ENCODE measurements at regions not wholly inside any gene's neighbourhood (a gene's known extent, or its start where the extent isn't known, plus 50 kb on each side); places are given as distances from the start of the nearest gene placed in this dataset.

DNA sequence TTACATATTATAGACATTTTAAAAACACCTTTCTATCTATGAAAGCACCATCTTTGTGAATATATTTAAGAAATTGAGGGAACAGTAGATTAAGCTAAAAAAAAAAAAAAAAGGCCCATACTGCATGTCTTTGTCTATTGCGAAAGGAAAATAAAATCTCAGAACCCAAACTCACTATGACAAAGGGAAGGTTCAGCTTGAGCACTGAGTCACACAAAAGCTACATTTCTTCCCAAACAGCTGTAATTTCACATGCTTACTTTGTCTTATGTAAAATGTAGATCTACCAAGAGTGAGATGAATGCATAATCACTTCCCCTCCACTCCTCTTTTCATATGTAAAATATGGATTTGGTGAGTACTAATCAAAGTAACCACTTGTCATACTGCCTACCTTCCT, 640.1 kb upstream of the KLF12 start:
- Histone ChIP-seq H3K27ac (ENCODE audit: low read length) (no peak overlapping the region), H3K9me3 (ENCODE audit: control insufficient read depth in 1 of 2, low read length in 2 of 2) (no peaks in the 10 kb centered on the region), H3K27me3 (ENCODE audit: low read depth, low read length) (no peaks in the 10 kb centered on the region), H3K4me3 (ENCODE audit: low read depth in 1 of 2, low read length in 2 of 2) (no peak overlapping the region), H3K4me1 (ENCODE audit: control insufficient read depth in 1 of 2, insufficient read depth in 2 of 2, low read length in 2 of 2) (no peaks in the 10 kb centered on the region), H3K36me3 (ENCODE audit: control insufficient read depth in 1 of 2, insufficient read depth in 2 of 2, low read length in 2 of 2) (no peaks in the 10 kb centered on the region)

DNA sequence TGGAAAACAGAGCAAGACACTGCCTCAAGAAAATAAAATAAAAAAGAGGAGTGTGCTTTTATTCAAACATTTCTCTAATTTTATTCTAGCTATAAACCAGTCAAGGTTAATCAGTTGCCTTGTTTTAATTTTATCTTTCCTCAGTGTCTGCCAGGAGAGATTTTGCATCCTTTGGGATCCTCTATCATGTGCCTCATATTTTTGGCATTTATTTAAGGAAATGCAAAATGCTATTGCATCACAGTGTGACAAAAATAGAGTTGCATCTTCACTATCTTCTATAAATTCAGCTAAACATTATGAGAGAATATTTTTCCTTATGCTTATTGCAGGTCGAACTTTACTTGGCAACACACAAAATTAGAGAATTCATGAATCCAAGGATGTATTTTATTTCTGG, 639.0 kb upstream of the KLF12 start:
- H3K27me3 ChIP-seq (ENCODE audit: low read depth, low read length) = no peaks in the 10 kb centered on the region
- H3K36me3 ChIP-seq (ENCODE audit: control insufficient read depth in 1 of 2, insufficient read depth in 2 of 2, low read length in 2 of 2) = no peaks in the 10 kb centered on the region
- no peaks in the 10 kb centered on the region for H3K4me1 ChIP-seq (ENCODE audit: control insufficient read depth in 1 of 2, insufficient read depth in 2 of 2, low read length in 2 of 2)
- no peak overlapping the region for H3K4me3 ChIP-seq (ENCODE audit: low read depth in 1 of 2, low read length in 2 of 2)
- no peaks in the 10 kb centered on the region for H3K9me3 ChIP-seq (ENCODE audit: control insufficient read depth in 1 of 2, low read length in 2 of 2)
- H3K27ac ChIP-seq (ENCODE audit: low read length) = no peak overlapping the region

DNA sequence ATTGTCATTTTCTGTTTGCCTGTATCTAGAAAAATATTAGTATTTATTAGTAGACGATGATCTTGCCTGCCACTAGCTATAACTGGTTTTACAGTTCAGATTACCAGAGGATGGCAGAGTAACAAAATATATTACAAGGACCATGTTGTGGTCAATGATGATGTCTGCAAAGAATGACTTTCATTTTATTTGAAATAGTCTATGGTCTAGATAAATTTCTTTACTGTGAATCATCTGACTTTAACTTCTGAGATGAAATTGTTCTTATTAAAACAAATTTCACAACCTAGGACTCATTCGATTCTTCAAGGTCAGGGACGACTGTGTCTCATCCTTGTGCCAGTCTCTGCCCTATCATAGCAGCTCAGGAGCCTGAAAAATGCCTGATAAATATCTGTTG, 637.8 kb upstream of the KLF12 start:
- Histone ChIP-seq H3K27ac (ENCODE audit: low read length) (no peak overlapping the region), H3K9me3 (ENCODE audit: control insufficient read depth in 1 of 2, low read length in 2 of 2) (no peaks in the 10 kb centered on the region), H3K4me1 (ENCODE audit: control insufficient read depth in 1 of 2, insufficient read depth in 2 of 2, low read length in 2 of 2) (no peaks in the 10 kb centered on the region)

DNA sequence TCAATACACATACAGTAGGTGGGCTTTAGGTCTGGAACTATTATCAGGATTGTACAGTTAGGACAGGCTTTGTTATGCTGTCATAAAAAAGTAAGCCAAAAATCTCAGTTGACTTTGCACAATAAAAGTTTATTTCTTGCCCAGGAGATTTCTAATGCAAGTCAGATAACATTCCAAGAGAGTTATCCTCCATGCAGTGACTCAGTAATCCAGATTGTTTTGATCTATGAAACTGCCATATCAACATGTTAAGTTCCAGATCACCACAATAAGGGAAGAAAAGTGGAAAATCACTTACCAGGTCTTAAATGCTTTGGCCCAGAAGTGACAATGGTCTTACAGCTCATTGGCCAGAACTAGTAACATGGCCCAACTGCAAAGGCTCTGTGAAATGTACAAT, 636.2 kb upstream of the KLF12 start:
- Histone ChIP-seq H3K27me3 (ENCODE audit: low read depth, low read length) (no peaks in the 10 kb centered on the region), H3K4me1 (ENCODE audit: control insufficient read depth in 1 of 2, insufficient read depth in 2 of 2, low read length in 2 of 2) (no peaks in the 10 kb centered on the region), H3K36me3 (ENCODE audit: control insufficient read depth in 1 of 2, insufficient read depth in 2 of 2, low read length in 2 of 2) (no peaks in the 10 kb centered on the region), H3K9me3 (ENCODE audit: control insufficient read depth in 1 of 2, low read length in 2 of 2) (no peaks in the 10 kb centered on the region), H3K27ac (ENCODE audit: low read length) (no peak overlapping the region), H3K4me3 (ENCODE audit: low read depth in 1 of 2, low read length in 2 of 2) (no peak overlapping the region)

More for the DNA sequence above, 637.8 kb upstream of the KLF12 start:
- H3K4me3 ChIP-seq (ENCODE audit: low read depth in 1 of 2, low read length in 2 of 2) = no peak overlapping the region
- no peaks in the 10 kb centered on the region for H3K36me3 ChIP-seq (ENCODE audit: control insufficient read depth in 1 of 2, insufficient read depth in 2 of 2, low read length in 2 of 2)
- no peaks in the 10 kb centered on the region for H3K27me3 ChIP-seq (ENCODE audit: low read depth, low read length)

DNA sequence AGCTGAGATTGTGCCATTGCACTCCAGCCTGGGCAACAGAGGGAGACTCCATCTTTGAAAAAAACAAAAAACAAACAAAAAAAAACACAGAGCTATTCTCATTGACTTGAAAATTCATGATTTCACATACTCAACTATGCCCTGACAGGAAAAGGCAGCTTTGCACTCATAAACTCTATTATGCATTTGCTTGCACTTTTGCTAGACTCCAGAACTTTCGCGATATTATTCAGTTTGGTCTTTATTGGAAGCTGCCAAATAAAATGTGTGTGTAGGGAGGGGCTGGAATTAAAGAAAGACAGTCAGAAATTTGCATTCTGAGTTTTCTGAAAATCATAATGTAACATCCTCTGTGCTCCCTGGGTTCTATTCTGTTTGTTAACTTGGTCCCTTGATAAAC, 635.1 kb upstream of the KLF12 start:
- H3K9me3 ChIP-seq (ENCODE audit: control insufficient read depth in 1 of 2, low read length in 2 of 2) = no peaks in the 10 kb centered on the region
- H3K36me3 ChIP-seq (ENCODE audit: control insufficient read depth in 1 of 2, insufficient read depth in 2 of 2, low read length in 2 of 2) = no peaks in the 10 kb centered on the region
- H3K27ac ChIP-seq (ENCODE audit: low read length) = no peak overlapping the region
- no peak overlapping the region for H3K4me3 ChIP-seq (ENCODE audit: low read depth in 1 of 2, low read length in 2 of 2)
- H3K27me3 ChIP-seq (ENCODE audit: low read depth, low read length) = no peaks in the 10 kb centered on the region
- no peaks in the 10 kb centered on the region for H3K4me1 ChIP-seq (ENCODE audit: control insufficient read depth in 1 of 2, insufficient read depth in 2 of 2, low read length in 2 of 2)

DNA sequence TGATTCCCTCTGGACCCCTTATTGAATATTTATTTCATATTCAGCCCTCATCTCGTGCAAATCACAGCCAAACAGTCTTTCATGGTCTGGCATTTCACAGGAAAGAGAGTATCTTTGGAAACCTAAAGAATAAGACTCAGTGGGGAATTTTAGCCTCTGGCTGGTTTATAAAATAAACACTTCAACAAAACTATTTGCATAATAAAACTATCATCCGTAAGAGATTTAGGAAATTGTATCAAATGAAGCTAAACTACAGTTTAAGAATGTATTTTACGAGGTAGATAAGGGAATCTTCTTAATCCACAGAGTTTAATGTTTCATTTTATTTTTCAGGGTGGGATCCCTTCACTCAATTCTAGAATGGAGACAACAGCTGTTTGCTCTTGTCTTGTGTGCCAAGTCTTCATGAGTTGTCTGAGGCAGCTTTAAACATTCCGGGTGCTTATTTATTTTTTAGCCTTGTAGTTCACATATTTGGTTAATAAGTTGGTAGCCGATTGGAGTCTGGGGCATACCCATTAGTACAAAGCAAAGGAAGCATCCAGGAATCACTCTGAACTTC, 634.4 kb upstream of the KLF12 start:
- Histone ChIP-seq H3K9me3 (ENCODE audit: control insufficient read depth in 1 of 2, low read length in 2 of 2) (no peaks in the 10 kb centered on the region), H3K27me3 (ENCODE audit: low read depth, low read length) (no peaks in the 10 kb centered on the region), H3K4me3 (ENCODE audit: low read depth in 1 of 2, low read length in 2 of 2) (no peak overlapping the region), H3K36me3 (ENCODE audit: control insufficient read depth in 1 of 2, insufficient read depth in 2 of 2, low read length in 2 of 2) (no peaks in the 10 kb centered on the region), H3K4me1 (ENCODE audit: control insufficient read depth in 1 of 2, insufficient read depth in 2 of 2, low read length in 2 of 2) (no peaks in the 10 kb centered on the region), H3K27ac (ENCODE audit: low read length) (no peak overlapping the region)

DNA sequence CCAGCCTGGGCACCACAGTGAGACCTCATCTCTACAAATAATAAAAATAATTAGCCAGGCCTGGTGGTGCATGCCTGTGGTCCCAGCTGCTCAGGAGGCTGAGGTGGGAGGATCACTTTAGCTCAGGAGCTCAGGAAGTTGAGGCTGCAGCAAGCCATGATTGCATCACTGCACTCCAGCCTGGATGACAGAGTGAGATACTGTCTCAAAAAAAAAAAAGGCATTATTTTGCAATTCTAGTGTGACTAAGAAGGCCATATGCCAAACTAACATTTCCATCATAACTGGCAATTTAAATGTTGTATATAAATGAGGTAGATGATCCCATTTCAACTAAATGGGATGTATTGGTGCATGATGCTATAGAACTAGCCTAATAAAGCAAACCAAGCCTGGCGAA, 632.8 kb upstream of the KLF12 start:
- Histone ChIP-seq H3K27ac (ENCODE audit: low read length) (no peak overlapping the region), H3K4me3 (ENCODE audit: low read depth in 1 of 2, low read length in 2 of 2) (no peak overlapping the region), H3K27me3 (ENCODE audit: low read depth, low read length) (no peaks in the 10 kb centered on the region), H3K9me3 (ENCODE audit: control insufficient read depth in 1 of 2, low read length in 2 of 2) (no peaks in the 10 kb centered on the region), H3K36me3 (ENCODE audit: control insufficient read depth in 1 of 2, insufficient read depth in 2 of 2, low read length in 2 of 2) (no peaks in the 10 kb centered on the region), H3K4me1 (ENCODE audit: control insufficient read depth in 1 of 2, insufficient read depth in 2 of 2, low read length in 2 of 2) (no peaks in the 10 kb centered on the region)

DNA sequence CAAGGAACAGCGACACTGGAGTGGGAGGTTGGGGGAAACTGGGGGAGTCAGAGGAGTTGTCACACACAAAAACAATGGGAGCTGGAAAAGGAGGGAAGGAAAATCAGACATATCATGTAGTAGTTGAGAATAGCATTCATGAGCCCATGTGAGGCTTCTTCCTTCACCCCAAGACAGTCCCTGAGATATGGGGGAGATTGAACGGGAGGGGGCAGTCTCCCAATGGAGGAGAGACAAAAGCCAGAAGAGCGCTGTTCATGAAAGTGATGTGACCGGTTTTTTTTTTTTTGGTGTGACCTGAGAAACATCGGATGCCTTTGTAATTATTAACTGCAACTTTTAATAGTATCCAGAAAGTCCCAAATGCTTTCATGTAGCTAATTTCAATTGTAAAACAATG, 631.8 kb upstream of the KLF12 start:
- H3K9me3 ChIP-seq (ENCODE audit: control insufficient read depth in 1 of 2, low read length in 2 of 2) = no peaks in the 10 kb centered on the region
- no peaks in the 10 kb centered on the region for H3K27me3 ChIP-seq (ENCODE audit: low read depth, low read length)
- no peak overlapping the region for H3K27ac ChIP-seq (ENCODE audit: low read length)
- H3K36me3 ChIP-seq (ENCODE audit: control insufficient read depth in 1 of 2, insufficient read depth in 2 of 2, low read length in 2 of 2) = no peaks in the 10 kb centered on the region
- H3K4me1 ChIP-seq (ENCODE audit: control insufficient read depth in 1 of 2, insufficient read depth in 2 of 2, low read length in 2 of 2) = peaks cover 0 to 5% of the 10 kb centered on the region in 2 donors
- no peak overlapping the region for H3K4me3 ChIP-seq (ENCODE audit: low read depth in 1 of 2, low read length in 2 of 2)

DNA sequence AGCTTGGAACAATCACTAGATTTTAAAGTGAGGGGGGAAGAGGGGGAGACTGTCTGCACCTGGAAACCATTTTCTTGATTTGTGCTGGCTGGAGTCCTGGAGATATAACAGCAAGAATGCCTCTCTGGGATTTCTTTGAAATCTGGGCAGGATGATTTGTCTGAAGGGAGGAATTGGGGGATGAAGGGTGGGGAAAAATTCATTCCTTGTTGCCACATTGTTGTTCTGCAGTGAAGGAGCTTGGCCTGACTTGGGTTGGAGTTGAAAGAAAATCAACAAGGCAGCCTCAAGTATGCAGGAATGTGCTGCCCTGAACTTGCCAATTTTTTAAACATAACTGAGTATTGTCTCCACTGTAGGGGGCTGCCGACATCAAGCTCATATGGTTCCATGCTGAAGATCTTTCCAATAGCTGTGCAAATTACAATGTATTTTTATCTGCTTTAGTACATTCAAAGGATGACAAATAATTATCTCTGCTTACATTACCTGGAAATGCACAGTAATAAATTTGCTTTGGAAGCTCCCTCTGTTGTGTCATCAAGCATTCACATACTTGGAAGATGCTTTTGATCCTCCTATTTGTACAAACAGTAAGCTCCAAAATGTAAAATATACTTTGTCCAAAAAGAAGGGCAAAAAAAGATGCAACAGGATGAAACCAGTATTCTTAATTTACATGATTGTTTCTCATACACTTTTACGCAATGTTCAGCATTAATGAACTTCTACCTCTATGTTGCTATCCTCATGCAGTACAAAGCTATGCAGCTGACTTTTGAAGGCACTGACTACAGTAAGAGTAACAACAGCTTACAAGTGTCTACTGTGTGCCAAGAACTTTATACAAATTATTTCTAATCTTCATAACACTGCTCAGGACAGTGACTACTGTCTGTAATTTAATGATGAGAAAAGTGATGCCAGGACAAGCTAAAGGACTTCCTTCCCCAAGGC, 627.9 kb upstream of the KLF12 start:
- no peak overlapping the region for H3K27ac ChIP-seq (ENCODE audit: low read length)
- H3K4me1 ChIP-seq (ENCODE audit: control insufficient read depth in 1 of 2, insufficient read depth in 2 of 2, low read length in 2 of 2) = peaks cover 0 to 5% of the 10 kb centered on the region in 2 donors
- H3K4me3 ChIP-seq (ENCODE audit: low read depth in 1 of 2, low read length in 2 of 2) = no peak overlapping the region
- no peaks in the 10 kb centered on the region for H3K36me3 ChIP-seq (ENCODE audit: control insufficient read depth in 1 of 2, insufficient read depth in 2 of 2, low read length in 2 of 2)
- no peaks in the 10 kb centered on the region for H3K9me3 ChIP-seq (ENCODE audit: control insufficient read depth in 1 of 2, low read length in 2 of 2)
- no peaks in the 10 kb centered on the region for H3K27me3 ChIP-seq (ENCODE audit: low read depth, low read length)

DNA sequence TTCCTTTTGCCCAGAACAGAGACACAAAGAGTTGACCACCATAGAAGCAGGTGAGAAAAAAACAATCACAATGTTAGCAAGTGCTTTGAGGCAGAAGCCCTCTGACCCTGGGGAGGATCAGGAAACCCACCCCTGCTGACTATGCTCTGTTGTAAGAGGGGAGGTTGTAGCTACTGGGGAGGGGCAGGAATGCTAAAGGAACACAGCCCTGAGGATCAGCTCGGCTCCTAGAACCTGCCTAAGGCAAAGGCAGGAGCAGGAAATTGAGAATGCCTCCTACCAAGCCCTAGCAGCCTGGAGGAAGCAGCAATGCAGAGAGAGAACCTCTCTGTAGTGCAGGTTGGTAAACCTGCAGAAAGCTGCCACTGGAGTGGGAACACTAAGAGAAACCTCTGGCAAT, 624.0 kb upstream of the KLF12 start:
- Histone ChIP-seq H3K27me3 (ENCODE audit: low read depth, low read length) (no peaks in the 10 kb centered on the region), H3K4me1 (ENCODE audit: control insufficient read depth in 1 of 2, insufficient read depth in 2 of 2, low read length in 2 of 2) (peaks cover 0 to 5% of the 10 kb centered on the region in 2 donors), H3K27ac (ENCODE audit: low read length) (no peak overlapping the region), H3K9me3 (ENCODE audit: control insufficient read depth in 1 of 2, low read length in 2 of 2) (no peaks in the 10 kb centered on the region), H3K36me3 (ENCODE audit: control insufficient read depth in 1 of 2, insufficient read depth in 2 of 2, low read length in 2 of 2) (no peaks in the 10 kb centered on the region), H3K4me3 (ENCODE audit: low read depth in 1 of 2, low read length in 2 of 2) (no peak overlapping the region)

DNA sequence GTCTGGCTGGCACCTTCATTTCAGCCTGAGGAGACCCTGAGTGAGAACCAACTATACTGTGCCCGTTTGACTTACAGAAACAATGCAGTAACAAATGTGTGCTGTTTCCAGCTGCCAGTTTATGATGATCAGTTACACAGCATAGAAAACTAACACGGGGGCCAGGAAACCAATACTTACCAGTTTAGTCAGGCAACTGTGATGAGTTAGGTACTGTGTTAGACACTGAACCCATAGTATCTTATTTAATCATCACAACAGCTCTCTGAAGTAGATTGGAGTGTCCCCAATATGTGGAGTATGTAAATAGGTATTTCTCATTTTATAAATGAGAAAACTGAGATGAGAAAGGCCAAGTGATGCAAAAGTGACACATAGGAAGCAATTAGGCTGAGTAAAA, 620.9 kb upstream of the KLF12 start:
- Histone ChIP-seq H3K36me3 (ENCODE audit: control insufficient read depth in 1 of 2, insufficient read depth in 2 of 2, low read length in 2 of 2) (no peaks in the 10 kb centered on the region), H3K9me3 (ENCODE audit: control insufficient read depth in 1 of 2, low read length in 2 of 2) (no peaks in the 10 kb centered on the region), H3K4me3 (ENCODE audit: low read depth in 1 of 2, low read length in 2 of 2) (no peak overlapping the region), H3K27me3 (ENCODE audit: low read depth, low read length) (no peaks in the 10 kb centered on the region), H3K27ac (ENCODE audit: low read length) (no peak overlapping the region), H3K4me1 (ENCODE audit: control insufficient read depth in 1 of 2, insufficient read depth in 2 of 2, low read length in 2 of 2) (no peaks in the 10 kb centered on the region)

Data from muscle layer of duodenum (tissue), 2 donors.